ENCODE measurements at regions not wholly inside any gene's neighbourhood (a gene's known extent, or its start where the extent isn't known, plus 50 kb on each side); places are given as distances from the start of the nearest gene placed in this dataset.

DNA sequence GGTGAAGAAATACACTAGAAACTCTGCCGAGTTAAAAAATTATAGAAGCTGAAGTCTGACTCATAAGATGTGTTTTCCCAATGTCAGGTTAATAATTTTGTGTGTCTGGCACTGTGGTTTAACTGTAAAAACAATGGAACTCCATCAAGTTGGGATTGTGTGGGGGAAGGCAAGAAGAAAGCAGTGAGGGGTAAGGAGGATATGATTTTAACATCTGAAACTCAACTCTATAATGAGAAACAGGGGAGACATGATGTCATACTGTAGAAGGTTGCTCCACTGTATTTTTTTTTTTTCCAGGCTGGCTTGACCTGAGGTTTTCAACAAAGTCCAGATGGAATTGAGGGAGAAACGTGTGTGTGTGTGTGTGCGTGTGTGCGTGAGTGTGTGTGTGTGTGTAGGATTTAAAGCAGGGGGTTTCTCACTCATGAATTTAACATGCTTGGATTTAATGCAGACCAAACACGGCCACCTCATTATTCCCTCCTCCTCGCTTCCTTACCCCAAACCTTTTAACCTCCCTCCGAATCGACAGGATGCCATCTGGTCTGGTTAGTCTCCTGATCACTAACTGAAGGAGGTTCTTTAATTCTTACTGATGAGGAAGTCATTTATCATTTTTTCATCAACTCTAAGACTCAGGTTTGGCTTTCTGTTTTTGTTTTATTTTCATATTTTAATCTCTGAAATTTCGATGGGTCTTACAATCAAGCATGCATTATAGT, 140.2 kb upstream of the LPAR1 start:
- TF ChIP-seq, protein P1, sequence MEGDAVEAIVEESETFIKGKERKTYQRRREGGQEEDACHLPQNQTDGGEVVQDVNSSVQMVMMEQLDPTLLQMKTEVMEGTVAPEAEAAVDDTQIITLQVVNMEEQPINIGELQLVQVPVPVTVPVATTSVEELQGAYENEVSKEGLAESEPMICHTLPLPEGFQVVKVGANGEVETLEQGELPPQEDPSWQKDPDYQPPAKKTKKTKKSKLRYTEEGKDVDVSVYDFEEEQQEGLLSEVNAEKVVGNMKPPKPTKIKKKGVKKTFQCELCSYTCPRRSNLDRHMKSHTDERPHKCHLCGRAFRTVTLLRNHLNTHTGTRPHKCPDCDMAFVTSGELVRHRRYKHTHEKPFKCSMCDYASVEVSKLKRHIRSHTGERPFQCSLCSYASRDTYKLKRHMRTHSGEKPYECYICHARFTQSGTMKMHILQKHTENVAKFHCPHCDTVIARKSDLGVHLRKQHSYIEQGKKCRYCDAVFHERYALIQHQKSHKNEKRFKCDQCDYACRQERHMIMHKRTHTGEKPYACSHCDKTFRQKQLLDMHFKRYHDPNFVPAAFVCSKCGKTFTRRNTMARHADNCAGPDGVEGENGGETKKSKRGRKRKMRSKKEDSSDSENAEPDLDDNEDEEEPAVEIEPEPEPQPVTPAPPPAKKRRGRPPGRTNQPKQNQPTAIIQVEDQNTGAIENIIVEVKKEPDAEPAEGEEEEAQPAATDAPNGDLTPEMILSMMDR (IDR thresholded peaks at IDR 0.05), result no peak
- no peak for TF ChIP-seq ZFX (IDR thresholded peaks at IDR 0.05; ENCODE audit: borderline replicate concordance)
